Astrocyte (in vitro differentiated cells and primary cell): ENCODE measurements at regions not wholly inside any gene's neighbourhood (a gene's known extent, or its start where the extent isn't known, plus 50 kb on each side); places are given as distances from the start of the nearest gene placed in this dataset.

Source experiments
- DNase-seq: peaks from one replicate; pipeline ENCODE4 v3.0.0-alpha.2; 2010; ENCODE audit warnings: low read depth
- FAIRE-seq: peaks from 2 replicates; lab custom pipeline; 2011; peaks lifted over from hg19 to GRCh38; lab: Jason Lieb, UNC
- H2AFZ ChIP-seq: 2 replicates; pipeline ENCODE4 v1.6.0; 2012; ENCODE audit warnings: low read depth, low read length, inconsistent platforms
- H3K27ac ChIP-seq: 2 replicates; pipeline ENCODE4 v1.5.1; 2011; ENCODE audit warnings: low read depth, low read length, inconsistent platforms
- H3K27me3 ChIP-seq: 2 replicates; pipeline ENCODE4 v1.6.0; 2011; ENCODE audit warnings: low read length, inconsistent platforms; ENCODE audit not compliant: insufficient read depth
- H3K36me3 ChIP-seq: 2 replicates; pipeline ENCODE4 v1.5.1; 2011; ENCODE audit warnings: low read length, inconsistent platforms; ENCODE audit not compliant: insufficient read depth
- H3K4me1 ChIP-seq: 2 replicates; pipeline ENCODE4 v1.5.1; 2011; ENCODE audit warnings: low read length, inconsistent platforms; ENCODE audit not compliant: insufficient read depth
- H3K4me2 ChIP-seq: 2 replicates; pipeline ENCODE4 v1.6.0; 2012; ENCODE audit warnings: low read length, inconsistent platforms
- H3K4me3 ChIP-seq: 2 replicates; pipeline ENCODE4 v1.5.1; 2011; ENCODE audit warnings: low read depth, mild to moderate bottlenecking, low read length, inconsistent platforms; ENCODE audit not compliant: insufficient read depth
- H3K79me2 ChIP-seq: 2 replicates; pipeline ENCODE4 v1.6.0; 2012; ENCODE audit warnings: mild to moderate bottlenecking, low read length, inconsistent platforms; ENCODE audit not compliant: insufficient read depth
- H3K9ac ChIP-seq: 2 replicates; pipeline ENCODE4 v1.6.0; 2012; ENCODE audit warnings: mild to moderate bottlenecking, low read length, inconsistent platforms
- H3K9me3 ChIP-seq: 2 replicates; pipeline ENCODE4 v1.5.1; 2012; ENCODE audit warnings: low read depth, mild to moderate bottlenecking, low read length, inconsistent platforms; ENCODE audit not compliant: insufficient read depth
- H4K20me1 ChIP-seq: 2 replicates; pipeline ENCODE4 v1.6.0; 2012; ENCODE audit warnings: low read length, inconsistent platforms; ENCODE audit not compliant: insufficient read depth
- H3K27ac Mint-ChIP-seq: one replicate; pipeline ENCODE4 v1.8.0; 2021; ENCODE audit warnings: mild to moderate bottlenecking, mixed read lengths; ENCODE audit not compliant: unreplicated experiment
- H3K27me3 Mint-ChIP-seq: one replicate; pipeline ENCODE4 v1.8.0; 2021; ENCODE audit warnings: low read depth, mixed read lengths; ENCODE audit not compliant: unreplicated experiment
- H3K36me3 Mint-ChIP-seq: one replicate; pipeline ENCODE4 v1.8.0; 2021; ENCODE audit warnings: low read depth, mixed read lengths; ENCODE audit not compliant: unreplicated experiment
- H3K4me1 Mint-ChIP-seq: one replicate; pipeline ENCODE4 v1.8.0; 2021; ENCODE audit warnings: low read depth, mixed read lengths; ENCODE audit not compliant: unreplicated experiment
- H3K4me3 Mint-ChIP-seq: one replicate; pipeline ENCODE4 v1.8.0; 2021; ENCODE audit warnings: mild to moderate bottlenecking, moderate library complexity, mixed read lengths; ENCODE audit not compliant: unreplicated experiment
- H3K9me3 Mint-ChIP-seq: one replicate; pipeline ENCODE4 v1.8.0; 2021; ENCODE audit warnings: mild to moderate bottlenecking, mixed read lengths; ENCODE audit not compliant: unreplicated experiment
- EZH2 ChIP-seq: IDR thresholded peaks from 2 replicates; pipeline ENCODE4 v1.6.1; 2012; ENCODE audit warnings: mild to moderate bottlenecking, low read length, inconsistent platforms; ENCODE audit not compliant: insufficient read depth
- TF ChIP-seq, protein P1 (sequence below): IDR thresholded peaks from 2 replicates; pipeline ENCODE4 v1.5.1; 2011; ENCODE audit warnings: low read depth, mild to moderate bottlenecking, inconsistent platforms, low read length, moderate library complexity; ENCODE audit not compliant: insufficient read depth

DNA sequence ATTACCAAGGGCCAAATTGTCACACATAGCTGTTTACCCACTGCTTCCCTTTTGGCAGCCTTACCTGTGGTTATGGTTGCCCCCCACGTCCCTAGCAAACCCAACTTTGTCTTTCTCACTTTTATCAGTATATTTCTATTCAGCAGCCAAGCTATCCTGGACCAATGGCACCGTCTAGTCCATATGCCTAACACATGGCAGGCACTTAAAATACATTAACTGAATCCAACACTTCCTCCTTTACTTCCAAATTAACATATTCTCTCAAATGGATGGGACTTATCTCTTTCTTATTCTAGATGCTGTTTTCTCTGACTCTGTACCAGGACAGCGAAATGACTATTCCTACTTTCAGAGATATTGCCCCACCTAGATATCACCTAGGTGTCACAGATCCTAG is 50.9 kb upstream of the SLC44A1 start:
- H2AFZ ChIP-seq, result no peak overlapping the region
- H3K4me2 ChIP-seq, result no peak overlapping the region
- no peak for DNase-seq
- Mint-ChIP-seq H3K36me3 (no peaks in the 10 kb centered on the region), H3K4me3 (no peak overlapping the region), H3K9me3 (peaks cover 2% of the 10 kb centered on the region), H3K27ac (no peak overlapping the region), H3K27me3 (no peaks in the 10 kb centered on the region), H3K4me1 (no peaks in the 10 kb centered on the region)
- H3K27ac ChIP-seq, result no peak overlapping the region
- no peak for FAIRE-seq
- H3K9me3 ChIP-seq, result no peaks in the 10 kb centered on the region
- no peaks in the 10 kb centered on the region for H3K27me3 ChIP-seq
- no peaks in the 10 kb centered on the region for H3K79me2 ChIP-seq
- H3K4me3 ChIP-seq, result no peak overlapping the region
- no peak for TF ChIP-seq EZH2
- TF ChIP-seq, protein P1, sequence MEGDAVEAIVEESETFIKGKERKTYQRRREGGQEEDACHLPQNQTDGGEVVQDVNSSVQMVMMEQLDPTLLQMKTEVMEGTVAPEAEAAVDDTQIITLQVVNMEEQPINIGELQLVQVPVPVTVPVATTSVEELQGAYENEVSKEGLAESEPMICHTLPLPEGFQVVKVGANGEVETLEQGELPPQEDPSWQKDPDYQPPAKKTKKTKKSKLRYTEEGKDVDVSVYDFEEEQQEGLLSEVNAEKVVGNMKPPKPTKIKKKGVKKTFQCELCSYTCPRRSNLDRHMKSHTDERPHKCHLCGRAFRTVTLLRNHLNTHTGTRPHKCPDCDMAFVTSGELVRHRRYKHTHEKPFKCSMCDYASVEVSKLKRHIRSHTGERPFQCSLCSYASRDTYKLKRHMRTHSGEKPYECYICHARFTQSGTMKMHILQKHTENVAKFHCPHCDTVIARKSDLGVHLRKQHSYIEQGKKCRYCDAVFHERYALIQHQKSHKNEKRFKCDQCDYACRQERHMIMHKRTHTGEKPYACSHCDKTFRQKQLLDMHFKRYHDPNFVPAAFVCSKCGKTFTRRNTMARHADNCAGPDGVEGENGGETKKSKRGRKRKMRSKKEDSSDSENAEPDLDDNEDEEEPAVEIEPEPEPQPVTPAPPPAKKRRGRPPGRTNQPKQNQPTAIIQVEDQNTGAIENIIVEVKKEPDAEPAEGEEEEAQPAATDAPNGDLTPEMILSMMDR, result no peak
- no peaks in the 10 kb centered on the region for H4K20me1 ChIP-seq
- H3K36me3 ChIP-seq, result no peaks in the 10 kb centered on the region
- H3K4me1 ChIP-seq, result no peaks in the 10 kb centered on the region
- no peak overlapping the region for H3K9ac ChIP-seq

DNA sequence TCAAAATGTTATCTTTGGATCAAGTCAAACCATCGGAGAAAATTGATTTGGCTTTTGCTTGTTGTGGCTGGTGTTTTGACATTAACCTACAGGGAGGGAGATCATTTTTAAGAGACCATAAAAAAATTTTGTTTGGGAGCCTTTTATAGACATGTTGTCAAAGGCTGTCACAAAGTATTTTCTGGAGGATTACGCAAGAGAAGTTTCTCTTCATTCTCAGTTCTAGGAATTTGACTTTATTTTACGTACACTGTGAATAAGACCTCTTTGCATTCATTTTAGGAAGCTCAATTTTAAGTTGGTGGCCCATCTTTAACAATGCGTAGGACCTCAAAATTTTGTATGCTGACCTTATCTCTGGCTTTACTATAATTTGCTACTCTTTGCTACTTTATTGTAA is 50.2 kb upstream of the SLC44A1 start:
- no peak overlapping the region for H3K4me3 ChIP-seq
- Mint-ChIP-seq H3K4me1 (no peaks in the 10 kb centered on the region), H3K4me3 (no peak overlapping the region), H3K27ac (no peak overlapping the region), H3K9me3 (peaks cover under 1% of the 10 kb centered on the region), H3K27me3 (no peaks in the 10 kb centered on the region), H3K36me3 (no peaks in the 10 kb centered on the region)
- H3K4me2 ChIP-seq, result no peak overlapping the region
- H4K20me1 ChIP-seq, result no peaks in the 10 kb centered on the region
- no peak overlapping the region for H3K27ac ChIP-seq
- TF ChIP-seq EZH2, result no peak
- TF ChIP-seq, protein P1, result no peak
- H3K27me3 ChIP-seq, result no peaks in the 10 kb centered on the region
- H2AFZ ChIP-seq, result no peak overlapping the region
- H3K9ac ChIP-seq, result no peak overlapping the region
- H3K9me3 ChIP-seq, result no peaks in the 10 kb centered on the region
- no peaks in the 10 kb centered on the region for H3K4me1 ChIP-seq
- DNase-seq (no peak), FAIRE-seq (no peak)
- H3K79me2 ChIP-seq, result no peaks in the 10 kb centered on the region
- H3K36me3 ChIP-seq, result no peaks in the 10 kb centered on the region
